HG02588 (cell line): ENCODE measurements at regions not wholly inside any gene's neighbourhood (a gene's known extent, or its start where the extent isn't known, plus 50 kb on each side); places are given as distances from the start of the nearest gene placed in this dataset.

Experiments
- ATAC-seq: cut with Tn5 transposase; IDR thresholded peaks from one replicate; pipeline ENCODE4 v1.9.1; 2021; ENCODE audit warnings: mild to moderate bottlenecking, moderate library complexity; ENCODE audit not compliant: unreplicated experiment

DNA sequence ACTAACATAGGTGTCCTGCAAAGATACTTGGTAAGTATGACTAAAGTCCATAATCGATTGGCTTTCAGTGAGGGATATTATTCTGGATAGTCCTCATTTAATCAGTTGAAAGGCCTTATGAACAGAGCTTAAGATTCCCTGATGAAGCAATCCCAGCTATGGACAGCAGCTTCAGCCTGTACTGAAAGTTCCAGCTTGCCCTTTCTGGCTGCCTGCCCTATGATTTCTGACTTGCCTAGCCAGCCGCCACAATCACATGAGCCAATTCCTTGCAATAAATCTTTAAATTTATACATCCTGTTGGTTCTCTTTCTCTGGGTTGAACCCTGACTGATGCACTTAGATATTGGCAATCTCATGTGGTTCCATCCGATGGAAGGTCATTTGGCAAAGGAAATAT is 759.0 kb upstream of the API5 start:
- ATAC-seq = no peak

DNA sequence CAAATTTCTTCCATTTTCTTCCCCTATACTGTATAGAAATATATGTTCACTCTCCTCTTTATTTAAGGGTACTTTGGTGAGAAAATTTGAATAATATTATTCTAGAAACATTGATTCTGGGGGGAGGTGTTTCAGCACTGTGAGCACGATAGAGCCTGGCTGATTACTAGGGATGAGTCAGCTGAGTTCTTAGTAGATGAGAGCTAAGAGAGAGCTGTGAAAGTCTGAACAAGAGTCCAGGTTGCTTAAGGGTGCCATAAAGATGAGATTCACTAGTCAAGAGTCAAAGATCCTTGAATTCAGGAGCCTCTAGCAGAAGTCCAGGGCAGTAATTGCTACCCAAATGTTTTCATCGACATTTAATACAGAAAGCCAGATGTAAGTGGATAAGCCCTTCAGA is 756.6 kb upstream of the API5 start:
- no peak for ATAC-seq

DNA sequence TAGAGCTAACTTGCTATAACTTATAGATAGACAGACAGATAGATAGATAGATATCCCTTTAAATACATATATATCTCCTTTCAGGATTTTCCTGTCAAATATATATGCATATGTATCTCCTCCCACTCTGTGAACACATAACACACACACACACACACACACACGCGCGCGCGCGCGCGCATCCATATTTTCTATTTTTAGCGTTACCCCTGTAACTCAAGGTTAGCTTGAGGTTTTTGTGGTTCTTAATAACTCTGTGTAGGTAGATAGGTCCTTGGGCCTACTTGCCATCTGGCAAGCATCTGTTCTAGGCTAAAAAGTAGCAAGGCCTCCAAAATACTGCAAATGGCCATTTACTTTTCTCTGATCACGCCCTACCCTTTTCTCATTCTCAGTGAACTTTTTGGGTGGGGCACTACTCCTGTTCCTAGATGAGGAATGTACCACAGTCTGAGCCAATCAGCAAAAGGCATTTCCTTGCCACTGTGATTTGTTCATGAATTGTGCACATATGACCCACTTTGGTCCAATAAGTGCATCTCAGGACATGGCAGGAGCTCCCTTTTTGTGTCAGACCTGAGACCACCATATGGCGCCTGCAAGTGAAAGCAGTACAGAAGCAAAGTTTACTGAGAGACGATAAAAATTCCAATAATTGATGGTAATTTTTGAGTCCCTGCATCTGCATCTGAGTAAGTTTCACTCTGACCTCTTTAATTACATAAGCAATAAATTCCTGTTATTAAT is 740.5 kb upstream of the API5 start:
- no peak for ATAC-seq

DNA sequence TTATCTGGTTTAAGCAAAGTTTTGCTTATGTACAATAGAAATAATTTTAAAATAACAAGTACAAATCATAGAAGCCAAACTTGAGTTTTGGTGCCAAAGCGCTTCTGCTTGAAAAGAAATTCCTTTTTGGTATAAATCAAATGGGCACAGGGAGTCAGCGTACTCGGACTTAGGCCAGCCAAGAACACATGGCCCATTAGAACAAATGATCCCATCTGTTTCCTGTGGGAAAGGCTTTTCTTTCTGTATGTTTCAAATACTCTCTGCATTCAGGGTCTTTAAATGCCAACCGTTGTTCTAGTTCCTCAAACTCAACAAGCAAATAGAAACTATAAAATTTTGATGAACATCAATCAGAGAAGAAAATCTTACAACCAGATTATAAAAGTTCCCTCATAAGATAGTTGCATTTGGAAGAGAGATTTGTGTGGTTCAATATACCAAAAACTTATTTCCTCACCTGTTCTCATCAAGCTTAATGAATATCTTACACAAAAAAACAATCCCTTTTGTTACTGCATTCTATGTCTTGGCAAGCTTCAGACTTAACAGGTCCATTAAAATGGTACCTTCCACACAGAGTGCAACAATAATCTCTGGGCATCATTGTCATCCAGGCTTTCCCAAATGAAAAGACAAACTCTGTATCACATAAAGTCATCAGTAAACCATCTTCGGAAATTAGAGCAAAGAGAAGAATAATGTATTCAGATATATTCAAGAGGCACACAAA is 739.8 kb upstream of the API5 start:
- no peak for ATAC-seq

DNA sequence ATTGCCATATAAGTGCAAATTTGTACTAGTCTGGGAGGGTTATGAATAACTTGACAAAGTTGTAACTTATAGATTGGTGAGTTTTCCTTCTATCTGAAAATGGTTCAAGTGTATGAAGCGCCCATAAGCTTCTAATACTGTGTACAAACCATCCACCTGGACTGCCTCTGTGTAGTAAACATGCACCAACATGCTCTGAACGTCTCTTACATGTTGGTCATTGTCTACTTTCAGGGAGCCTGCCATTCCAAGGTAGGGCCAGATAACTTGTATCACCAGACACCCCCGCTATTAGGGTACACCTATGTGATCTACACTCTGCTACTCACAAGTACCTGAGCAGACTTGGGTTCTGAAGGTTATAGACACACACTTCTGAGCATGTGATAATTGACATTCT is 735.5 kb upstream of the API5 start:
- ATAC-seq = no peak

DNA sequence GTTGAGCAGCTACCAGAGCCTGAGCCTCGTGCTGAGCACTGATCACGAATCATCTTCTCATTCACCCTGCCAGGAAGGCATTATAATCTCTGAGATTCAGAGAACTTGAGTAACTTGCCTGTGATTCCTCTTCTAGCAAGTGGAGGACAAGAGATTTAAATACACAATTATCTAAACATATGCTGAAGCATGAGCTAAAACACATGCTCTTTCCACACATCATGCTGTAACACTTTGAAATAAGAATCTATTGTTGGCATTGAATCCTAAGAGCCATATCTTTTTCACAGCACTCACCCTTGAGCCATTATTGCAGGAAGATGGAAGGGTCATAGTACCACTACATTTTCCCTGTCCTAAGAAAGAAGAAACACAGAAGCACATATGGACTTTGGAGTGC is 722.5 kb upstream of the API5 start:
- ATAC-seq = no peak

DNA sequence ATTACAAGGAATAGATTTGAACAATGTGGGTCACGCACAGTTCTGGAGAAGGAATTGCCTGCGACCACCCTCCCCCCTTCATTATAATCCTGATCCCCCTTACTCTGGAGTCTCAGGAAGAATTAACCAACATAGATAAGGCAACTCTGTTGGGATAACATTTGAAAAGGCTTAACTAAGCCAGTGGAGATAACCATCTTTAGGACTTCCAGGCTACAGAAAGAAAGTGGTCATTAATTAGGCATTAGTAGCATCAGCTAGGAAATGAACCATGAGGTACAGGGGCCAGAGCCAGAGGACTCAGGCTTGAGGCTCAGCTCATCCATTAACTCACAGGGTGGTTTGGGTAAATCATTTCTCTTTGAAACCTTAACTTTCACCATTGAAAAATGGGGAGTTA is 720.0 kb upstream of the API5 start:
- ATAC-seq = no peak

DNA sequence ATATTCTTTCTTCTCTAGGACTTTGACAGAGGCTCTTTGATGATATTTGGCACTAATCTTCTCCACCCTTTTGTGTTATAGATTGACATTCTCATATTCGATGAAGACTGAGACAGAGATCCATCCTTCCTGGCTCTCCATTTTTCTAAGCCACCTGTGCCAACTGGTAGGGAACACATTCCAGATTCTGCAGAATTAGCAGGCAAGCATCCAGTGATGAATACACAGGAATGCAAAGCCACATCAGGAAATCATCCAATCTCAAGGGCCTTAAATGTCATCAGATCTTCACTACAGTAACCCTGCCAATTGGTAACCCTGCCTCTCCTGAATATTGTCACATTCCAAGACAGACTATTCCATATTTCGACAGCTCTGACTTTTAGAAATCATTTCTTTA is 718.4 kb upstream of the API5 start:
- no peak for ATAC-seq

DNA sequence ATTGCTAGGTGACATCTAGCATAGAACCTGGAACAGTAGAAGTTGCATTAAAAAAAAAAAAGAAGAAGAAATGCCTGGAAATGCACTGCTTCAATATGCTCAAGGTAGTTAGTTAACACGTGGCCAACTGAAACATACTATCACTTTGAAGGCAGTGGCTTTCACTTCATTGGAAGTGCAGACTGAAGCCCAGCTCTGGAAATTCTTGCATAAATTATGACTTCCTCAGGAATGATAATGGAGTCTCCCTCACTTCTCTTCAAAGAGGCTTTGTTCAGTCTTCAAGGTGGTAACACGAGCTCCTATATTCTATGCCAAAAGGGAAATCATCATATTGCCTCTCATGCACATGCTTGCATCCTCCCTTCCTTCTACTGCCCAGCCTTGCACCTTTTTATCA is 715.9 kb upstream of the API5 start:
- ATAC-seq = no peak

DNA sequence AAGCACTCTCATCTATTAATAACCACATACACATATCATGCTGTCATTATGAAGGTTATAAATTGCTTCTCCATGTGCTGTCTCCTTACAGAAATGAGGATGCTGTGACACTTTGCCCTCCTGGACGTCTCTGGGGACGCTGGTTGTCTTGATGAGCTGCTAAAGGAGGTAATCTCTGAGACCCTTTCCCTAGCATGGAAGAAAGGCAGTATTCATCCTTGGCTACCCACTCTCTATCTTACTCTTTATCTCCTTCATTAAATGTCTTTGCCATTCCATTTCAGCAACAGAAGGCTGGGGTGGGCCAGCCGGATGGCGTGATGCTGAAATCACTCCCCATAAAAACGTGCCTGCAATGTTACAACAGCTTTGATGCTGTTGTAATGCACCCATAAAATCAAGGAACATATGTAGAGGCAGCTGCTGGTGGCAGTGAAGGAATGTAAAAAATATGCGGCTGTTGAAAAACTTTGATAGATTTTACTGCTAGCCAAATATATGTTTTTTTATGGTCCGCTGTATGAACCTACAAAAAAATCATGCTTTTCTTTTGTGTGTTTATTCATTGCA is 715.1 kb upstream of the API5 start:
- no peak for ATAC-seq

DNA sequence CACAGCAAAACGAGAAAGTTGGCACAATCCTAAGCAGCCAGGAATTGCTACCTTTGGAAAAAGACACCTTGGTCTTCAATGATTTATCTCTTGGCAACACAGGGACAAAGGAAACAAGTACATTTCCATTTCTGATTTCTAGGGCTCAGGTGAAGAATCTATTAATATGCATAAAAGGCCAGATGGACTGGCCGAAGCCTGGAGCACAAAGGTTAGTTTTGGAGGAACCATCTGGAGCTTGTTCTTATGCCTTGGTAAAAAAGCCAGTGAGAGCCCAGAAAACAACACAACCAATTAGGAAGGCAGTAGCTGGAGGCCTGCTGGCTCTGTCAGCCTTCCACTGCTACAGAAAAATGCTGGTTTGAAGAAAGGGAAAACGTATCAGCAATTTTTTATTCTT is 713.5 kb upstream of the API5 start:
- no peak for ATAC-seq

DNA sequence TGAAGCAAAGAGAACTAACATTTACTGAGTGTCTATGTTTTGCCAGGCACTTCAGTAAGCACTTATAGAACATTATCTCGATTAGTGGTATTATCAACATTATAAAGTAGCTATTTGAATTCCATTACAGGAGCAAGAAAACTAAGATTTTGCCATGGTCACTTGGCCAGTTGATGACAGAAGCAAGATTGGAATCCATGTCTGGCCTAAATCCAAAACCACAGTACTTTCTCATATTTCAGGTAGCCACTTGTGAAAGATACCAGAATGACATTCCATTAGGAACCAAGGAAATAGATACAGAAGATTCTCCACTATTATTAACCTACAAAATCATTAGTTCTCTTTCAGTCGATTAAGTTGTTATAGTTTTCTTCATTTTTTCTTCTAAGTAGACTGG is 691.0 kb upstream of the API5 start:
- ATAC-seq = no peak

DNA sequence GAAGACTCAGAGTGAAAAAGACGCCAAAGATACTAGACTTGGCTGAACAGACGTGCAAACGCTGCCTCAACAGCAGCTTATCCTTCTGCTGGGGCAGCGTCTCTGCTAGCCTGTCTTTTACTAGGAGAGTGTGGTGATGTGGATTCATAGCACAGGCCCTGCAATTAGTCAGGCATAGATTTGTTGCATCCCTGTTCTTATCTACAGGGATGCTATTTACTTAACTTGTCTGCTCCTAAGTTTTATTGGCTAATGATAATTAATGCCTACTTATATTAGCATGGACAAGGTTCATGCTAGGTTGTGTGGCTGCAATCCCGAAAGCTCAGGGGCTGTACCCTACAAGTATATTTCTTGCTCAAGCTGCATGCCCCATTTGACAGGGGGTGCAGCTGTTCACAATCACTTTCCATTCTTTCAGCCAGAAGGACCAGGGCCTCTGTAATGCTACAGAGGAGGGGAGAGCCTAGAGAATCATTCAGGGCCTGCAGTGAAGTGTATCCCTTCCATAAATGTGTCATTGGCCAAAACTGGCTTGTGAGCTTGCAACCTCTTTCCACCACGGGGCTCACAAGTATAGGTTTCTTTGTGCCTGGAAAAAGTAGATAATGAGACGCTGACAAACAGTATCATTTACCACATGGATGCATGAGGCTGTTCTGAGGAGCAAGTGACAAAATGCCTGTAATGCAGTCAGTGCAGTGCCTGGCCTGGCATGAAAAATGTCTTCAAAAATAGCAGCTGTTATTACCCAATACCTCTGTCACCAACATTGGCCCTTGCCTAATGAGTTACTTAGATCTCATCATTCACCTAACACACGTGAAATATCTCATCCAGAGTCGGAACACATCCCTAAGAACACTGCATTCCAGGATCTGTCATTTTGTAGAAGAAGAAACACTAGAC is 685.8 kb upstream of the API5 start:
- ATAC-seq = no peak

DNA sequence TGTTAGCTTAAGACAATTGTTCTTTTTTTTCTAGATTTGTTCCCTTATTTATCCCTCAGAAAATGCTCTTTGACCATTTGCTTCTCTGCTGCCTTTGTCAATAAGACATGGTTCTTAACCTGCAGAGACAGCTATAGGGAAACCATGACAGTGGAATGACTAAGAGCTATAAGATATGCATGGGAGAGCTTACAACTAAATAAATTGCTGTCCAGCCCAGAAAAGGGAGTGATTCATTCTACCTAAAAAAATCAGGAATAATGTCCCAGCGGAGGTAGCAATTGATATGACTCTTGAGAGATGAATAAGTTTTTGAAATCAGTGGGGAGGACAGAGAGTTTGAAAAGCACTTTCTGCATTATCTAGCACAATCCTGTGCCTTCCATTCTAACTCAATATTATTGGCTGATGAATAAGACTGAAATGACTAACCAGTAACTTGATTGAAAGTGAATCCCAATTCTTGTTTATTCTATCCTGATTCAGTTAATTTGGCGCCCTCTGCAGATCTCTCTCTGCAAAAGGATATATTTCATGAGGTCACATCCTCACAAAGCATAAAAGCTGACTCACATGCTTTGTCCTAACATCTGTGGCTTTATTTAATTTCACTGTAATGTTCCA is 680.5 kb upstream of the API5 start:
- ATAC-seq = no peak

DNA sequence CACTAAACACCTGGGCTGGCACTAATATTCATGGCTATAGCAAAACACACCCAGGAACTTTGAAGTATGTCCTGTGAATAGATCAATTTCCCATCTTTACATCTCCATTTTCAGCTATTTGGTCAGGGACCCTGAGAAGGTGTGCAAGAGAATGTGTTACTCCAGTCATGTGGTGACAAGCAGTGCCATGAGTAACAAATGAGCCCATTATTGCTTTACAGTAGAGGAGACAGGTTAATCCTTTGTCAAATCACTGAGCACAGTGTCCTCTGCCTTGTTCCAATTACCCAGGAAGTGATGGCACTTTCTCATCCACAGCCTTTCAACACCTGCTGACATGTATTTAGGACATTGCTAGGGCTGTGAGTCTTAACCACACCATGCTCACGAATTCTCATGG is 664.8 kb upstream of the API5 start:
- ATAC-seq = no peak

DNA sequence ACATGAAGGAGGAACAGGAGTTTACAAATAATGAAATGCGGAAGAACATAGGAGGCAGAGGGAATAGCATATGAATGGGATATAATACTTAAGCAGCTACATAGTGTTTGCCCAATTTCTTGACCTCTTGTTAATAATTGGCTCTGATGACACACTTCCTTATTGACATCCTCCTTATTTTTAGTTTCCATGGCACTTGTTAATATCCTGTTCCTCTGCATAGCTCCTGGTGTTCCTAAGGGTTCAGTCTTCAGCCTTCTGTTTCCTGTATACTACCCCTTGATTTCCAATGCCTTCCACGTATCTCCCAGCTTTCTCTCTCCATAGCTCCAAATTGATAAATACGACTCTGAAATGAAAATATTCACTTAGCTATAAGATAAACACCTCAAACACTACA is 663.8 kb upstream of the API5 start:
- no peak for ATAC-seq

DNA sequence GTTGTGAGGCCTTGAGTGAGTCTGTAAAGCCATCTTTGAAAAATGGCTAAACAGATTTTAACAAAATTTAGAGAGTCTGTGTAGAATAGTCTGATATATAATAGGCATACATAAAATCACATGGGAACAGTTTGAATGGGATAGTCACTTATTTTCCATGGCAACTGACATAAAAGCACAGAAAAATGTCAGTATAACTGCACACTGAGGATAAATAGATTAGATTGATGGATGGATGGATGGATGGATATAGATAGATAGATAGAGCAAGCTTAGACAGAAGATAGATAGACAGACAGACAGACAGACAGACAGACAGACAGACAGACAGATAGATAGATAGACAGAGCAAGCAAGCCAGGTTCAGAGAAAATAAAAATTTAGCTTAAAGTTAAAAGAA is 660.2 kb upstream of the API5 start:
- ATAC-seq = no peak

DNA sequence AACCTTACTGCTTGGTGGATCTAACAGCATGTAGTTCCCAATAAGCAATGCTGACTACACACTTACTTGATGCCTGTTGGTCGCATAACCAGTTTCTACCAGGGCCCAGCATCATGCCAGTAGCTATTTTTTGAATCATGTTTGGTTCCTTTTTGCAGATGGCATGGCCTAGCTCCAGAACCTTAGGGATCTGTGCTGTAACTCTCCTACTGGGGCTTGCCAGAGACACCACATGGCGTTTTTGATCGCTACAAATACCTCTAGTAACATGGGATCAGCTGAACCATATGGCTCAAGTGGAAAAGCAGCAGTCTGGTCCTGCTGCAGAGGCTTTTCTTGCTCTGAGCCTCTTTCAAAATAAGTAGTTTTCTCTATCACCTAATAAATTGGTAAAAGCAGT is 654.6 kb upstream of the API5 start:
- no peak for ATAC-seq

DNA sequence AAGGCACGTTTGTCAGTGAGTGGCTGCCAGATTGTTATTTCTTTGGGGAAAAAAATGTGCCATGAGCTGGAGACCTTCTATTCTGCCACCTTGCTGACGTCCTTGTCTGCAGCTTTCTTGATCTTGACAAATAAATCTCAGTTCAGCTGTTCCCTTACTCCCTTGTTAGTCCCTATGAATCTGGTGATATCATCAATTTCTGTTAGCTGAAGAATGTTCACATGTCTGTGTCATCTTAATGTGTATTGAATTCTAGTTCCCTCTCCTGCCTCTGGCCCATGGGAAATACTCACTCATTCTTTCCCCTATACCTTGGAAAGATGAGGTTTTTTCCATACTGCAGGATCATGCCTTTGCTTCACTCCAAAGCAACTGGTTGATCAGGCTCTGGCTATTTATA is 649.9 kb upstream of the API5 start:
- ATAC-seq = no peak

DNA sequence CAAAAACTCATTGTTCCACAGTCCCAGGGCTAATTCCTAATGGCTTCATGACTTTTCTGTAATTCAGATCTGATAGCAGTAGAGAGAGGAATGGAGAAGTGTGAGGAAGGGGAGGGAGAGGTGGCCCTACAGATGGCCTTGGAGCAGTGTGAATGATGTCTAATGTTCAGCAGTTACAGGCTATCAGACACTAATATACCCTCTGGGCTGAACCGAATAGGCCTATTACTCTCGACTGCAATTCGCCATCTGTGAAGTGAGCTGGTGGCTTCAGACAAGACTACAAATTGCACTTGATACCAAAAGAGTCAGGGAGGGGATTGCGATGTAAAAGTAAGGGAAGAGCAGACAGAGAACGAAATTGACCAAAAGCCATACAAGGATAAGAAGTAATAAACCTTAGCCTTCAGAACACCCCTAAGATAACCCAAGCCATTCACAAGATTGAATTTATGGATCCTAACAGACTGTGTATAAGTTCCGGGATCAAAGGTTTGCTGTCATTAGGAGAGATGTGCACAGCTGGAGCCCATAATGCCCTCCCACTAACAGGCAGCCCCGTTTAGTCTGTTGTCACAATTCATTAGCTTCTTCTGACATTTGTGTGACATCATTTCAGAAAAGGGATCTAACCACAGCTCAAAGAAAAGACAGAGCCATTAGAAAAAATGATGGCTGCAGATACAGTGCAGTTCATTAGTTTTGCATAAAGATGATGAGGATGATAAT is 642.4 kb upstream of the API5 start:
- ATAC-seq = no peak
